B cell (primary cell): ENCODE measurements at regions not wholly inside any gene's neighbourhood (a gene's known extent, or its start where the extent isn't known, plus 50 kb on each side); places are given as distances from the start of the nearest gene placed in this dataset.

Experiments used
- ATAC-seq: fragments of 200-7000 bp; cut with Tn5 transposase; one replicate; pipeline ENCODE4 v1.10.0; 2021; ENCODE audit warnings: low read depth, mild to moderate bottlenecking, moderate number of reproducible peaks, moderate library complexity
- CTCF ChIA-PET: fragments of 350-600 bp; sonication (Branson Sonifier 250); formaldehyde crosslinking; loops from one replicate; lab custom pipeline; 2021; ENCODE audit warnings: antibody characterized with exemption, inconsistent platforms; lab: Charles Lee
- POLR2A ChIA-PET: fragments of 350-600 bp; sonication (Branson Sonifier 250); formaldehyde crosslinking; loops from one replicate; lab custom pipeline; 2021; ENCODE audit warnings: antibody characterized with exemption; lab: Charles Lee
- DNase-seq: peaks from one replicate; pipeline ENCODE4 v3.0.0; 2013
- H2AFZ ChIP-seq: 2 replicates; pipeline ENCODE4 v1.6.1; 2012; ENCODE audit warnings: mild to moderate bottlenecking, low read depth, low read length; ENCODE audit not compliant: insufficient read depth, poor library complexity, severe bottlenecking
- H3K27ac ChIP-seq, 2 donors: 1 replicate in 1 of 2; 2 replicates in 1 of 2; pipeline ENCODE4 v1.5.1; 2012 to 2013; ENCODE audit warnings: low read length in 2 of 2, mild to moderate bottlenecking in 2 of 2, moderate library complexity in 1 of 2
- H3K27me3 ChIP-seq, 4 experiments: fragments of 200-600 bp in 1 of 4; sonication (generic) in 1 of 4; replicated peaks in 1 of 4; 1 replicate in 2 of 4; 2 replicates in 2 of 4; pipeline versions ENCODE4 v1.6.1 to v1.7.0; 2013 to 2016; ENCODE audit warnings: low read length in 3 of 4, mild to moderate bottlenecking in 2 of 4, mixed read lengths in 1 of 4, moderate library complexity in 1 of 4; ENCODE audit not compliant: insufficient read depth in 4 of 4, control insufficient read depth in 3 of 4; ENCODE audit errors: control extremely low read depth in 1 of 4
- H3K36me3 ChIP-seq, 2 experiments: replicated peaks in 1 of 2; 1 replicate in 1 of 2; 2 replicates in 1 of 2; pipeline versions ENCODE4 v1.6.1 to v1.7.1; 2013; ENCODE audit warnings: low read length in 1 of 2; ENCODE audit not compliant: insufficient read depth in 2 of 2, control insufficient read depth in 1 of 2; ENCODE audit errors: control extremely low read depth in 1 of 2, extremely low read depth in 1 of 2
- H3K4me1 ChIP-seq, 2 donors: fragments of 200-600 bp in 1 of 2; sonication (generic) in 1 of 2; 1 replicate in 1 of 2; 2 replicates in 1 of 2; pipeline versions ENCODE4 v1.5.1 to v1.6.1; 2013 to 2017; ENCODE audit warnings: low read length in 2 of 2; ENCODE audit not compliant: control insufficient read depth in 2 of 2, insufficient read depth in 2 of 2
- H3K4me2 ChIP-seq: replicated peaks from 2 replicates; pipeline ENCODE3; 2012; ENCODE audit warnings: mild to moderate bottlenecking, low read depth, low read length; ENCODE audit not compliant: poor library complexity, severe bottlenecking
- H3K4me3 ChIP-seq, 5 experiments: fragments of 200-600 bp in 1 of 5; sonication (generic) in 1 of 5; 1 replicate in 3 of 5; 2 replicates in 2 of 5; pipeline versions ENCODE4 v1.5.1 to v1.7.0; 2011 to 2016; ENCODE audit warnings: low read length in 4 of 5, mild to moderate bottlenecking in 4 of 5, low read depth in 2 of 5, control low read depth in 1 of 5, moderate library complexity in 1 of 5; ENCODE audit not compliant: insufficient read depth in 1 of 5; ENCODE audit errors: control extremely low read depth in 1 of 5, extremely low read depth in 1 of 5
- H3K79me2 ChIP-seq: fragments of 200-600 bp; sonication (generic); one replicate; pipeline ENCODE4 v1.6.0; 2016; ENCODE audit warnings: low read length; ENCODE audit not compliant: control insufficient read depth, insufficient read depth
- H3K9ac ChIP-seq: fragments of 200-600 bp; sonication (generic); 2 replicates; pipeline ENCODE4 v1.6.1; 2017; ENCODE audit warnings: mild to moderate bottlenecking, low read length, moderate library complexity
- H3K9me3 ChIP-seq, 3 donors: one replicate each; pipeline versions ENCODE4 v1.6.1 to v1.7.1; 2013; ENCODE audit warnings: low read length in 2 of 3; ENCODE audit not compliant: control insufficient read depth in 2 of 3, insufficient read depth in 1 of 3; ENCODE audit errors: control extremely low read depth in 1 of 3
- H4K20me1 ChIP-seq: 2 replicates; pipeline ENCODE4 v1.6.0; 2012; ENCODE audit warnings: mild to moderate bottlenecking, low read length; ENCODE audit not compliant: insufficient read depth, control insufficient read depth, poor library complexity, severe bottlenecking
- H3K27ac Mint-ChIP-seq: one replicate; pipeline ENCODE4 v1.8.0; 2021; ENCODE audit warnings: mixed read lengths
- H3K27me3 Mint-ChIP-seq: one replicate; pipeline ENCODE4 v1.8.0; 2021; ENCODE audit warnings: mixed read lengths
- H3K4me1 Mint-ChIP-seq: one replicate; pipeline ENCODE4 v1.8.0; 2021; ENCODE audit warnings: mixed read lengths
- H3K4me3 Mint-ChIP-seq: one replicate; pipeline ENCODE4 v1.8.0; 2021; ENCODE audit warnings: mixed read lengths
- H3K9me3 Mint-ChIP-seq: one replicate; pipeline ENCODE4 v1.8.0; 2022; ENCODE audit warnings: mixed read lengths; ENCODE audit not compliant: insufficient read depth
- EZH2 ChIP-seq: IDR thresholded peaks from 2 replicates; pipeline ENCODE4 v1.6.1; 2012; ENCODE audit warnings: borderline replicate concordance, low read depth, mild to moderate bottlenecking, moderate library complexity, low read length; ENCODE audit not compliant: insufficient read depth, poor library complexity, severe bottlenecking
- WGBS: methylation state at CpG from one replicate; pipeline ENCODE4 v1.1.5; 2013; ENCODE audit warnings: missing lambda C conversion rate; ENCODE audit not compliant: insufficient coverage; 5-methylcytosine and 5-hydroxymethylcytosine counted together
- intact Hi-C: fragments of 100-400 bp; cut with micrococcal nuclease; formaldehyde crosslinking; loops from one replicate; pipeline ENCODE4 v1.10.0; 2022
- TF ChIP-seq, protein P1 (sequence below): fragments of 200-600 bp; IDR thresholded peaks from one replicate; pipeline ENCODE4 v1.8.0; 2022; ENCODE audit warnings: antibody characterized with exemption, mild to moderate bottlenecking

- ATAC-seq (no peak), DNase-seq (no peak)
- Histone ChIP-seq H3K4me3 (no peak overlapping the region), H3K4me1 (no peaks in the 10 kb centered on the region), H3K79me2 (no peaks in the 10 kb centered on the region), H3K9ac (no peak overlapping the region), H3K27ac (no peak overlapping the region), H3K36me3 (no peaks in the 10 kb centered on the region), H2AFZ (no peak overlapping the region), H3K4me2 (no peak overlapping the region), H4K20me1 (no peaks in the 10 kb centered on the region), H3K9me3 (no peaks in the 10 kb centered on the region), H3K27me3 (no peaks in the 10 kb centered on the region)
- 80% methylated on average over 1 of the region's 5 CpGs for WGBS
- CTCF ChIA-PET = no interaction called here
- Mint-ChIP-seq H3K9me3 (no peaks in the 10 kb centered on the region), H3K27ac (no peak overlapping the region), H3K4me3 (no peak overlapping the region), H3K27me3 (no peaks in the 10 kb centered on the region), H3K4me1 (no peaks in the 10 kb centered on the region)
- intact Hi-C loops = no loop called here
- POLR2A ChIA-PET = no interaction called here
- no peak for TF ChIP-seq EZH2
These were observed 741.2 kb upstream of the PCDH9 start for GRCh38 chr13:67971291-67971690.

DNA sequence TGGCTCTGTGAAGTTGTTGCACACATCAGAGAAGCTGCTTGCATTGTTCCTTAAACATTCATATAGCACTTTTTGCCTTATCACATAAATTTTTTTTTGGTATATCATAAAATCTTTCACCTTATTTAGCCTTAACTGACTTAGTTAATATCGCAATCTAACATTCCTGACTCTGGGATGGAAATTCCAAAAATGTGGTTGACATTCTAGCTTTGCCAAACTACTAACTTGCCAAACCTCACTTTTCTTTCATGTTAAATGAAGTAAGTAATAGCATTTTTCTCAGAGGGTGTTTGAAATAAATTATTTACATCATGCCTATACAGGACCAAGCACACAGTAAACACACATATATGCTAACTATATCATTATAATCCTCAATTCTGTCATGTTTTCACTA lies 736.9 kb upstream of the PCDH9 start:
- Mint-ChIP-seq H3K27ac (no peak overlapping the region), H3K4me1 (no peaks in the 10 kb centered on the region), H3K4me3 (no peak overlapping the region), H3K27me3 (no peaks in the 10 kb centered on the region), H3K9me3 (no peaks in the 10 kb centered on the region)
- ATAC-seq = no peak
- Histone ChIP-seq H3K27ac (no peak overlapping the region), H3K4me3 (no peak overlapping the region), H3K9ac (no peak overlapping the region), H3K4me1 (no peaks in the 10 kb centered on the region), H3K27me3 (no peaks in the 10 kb centered on the region), H3K79me2 (no peaks in the 10 kb centered on the region), H2AFZ (no peak overlapping the region), H3K36me3 (no peaks in the 10 kb centered on the region), H3K4me2 (no peak overlapping the region), H3K9me3 (no peaks in the 10 kb centered on the region), H4K20me1 (no peaks in the 10 kb centered on the region)
- ChIA-PET CTCF (no interaction called here), POLR2A (no interaction called here)
- TF ChIP-seq EZH2 = no peak
- TF ChIP-seq, protein P1, sequence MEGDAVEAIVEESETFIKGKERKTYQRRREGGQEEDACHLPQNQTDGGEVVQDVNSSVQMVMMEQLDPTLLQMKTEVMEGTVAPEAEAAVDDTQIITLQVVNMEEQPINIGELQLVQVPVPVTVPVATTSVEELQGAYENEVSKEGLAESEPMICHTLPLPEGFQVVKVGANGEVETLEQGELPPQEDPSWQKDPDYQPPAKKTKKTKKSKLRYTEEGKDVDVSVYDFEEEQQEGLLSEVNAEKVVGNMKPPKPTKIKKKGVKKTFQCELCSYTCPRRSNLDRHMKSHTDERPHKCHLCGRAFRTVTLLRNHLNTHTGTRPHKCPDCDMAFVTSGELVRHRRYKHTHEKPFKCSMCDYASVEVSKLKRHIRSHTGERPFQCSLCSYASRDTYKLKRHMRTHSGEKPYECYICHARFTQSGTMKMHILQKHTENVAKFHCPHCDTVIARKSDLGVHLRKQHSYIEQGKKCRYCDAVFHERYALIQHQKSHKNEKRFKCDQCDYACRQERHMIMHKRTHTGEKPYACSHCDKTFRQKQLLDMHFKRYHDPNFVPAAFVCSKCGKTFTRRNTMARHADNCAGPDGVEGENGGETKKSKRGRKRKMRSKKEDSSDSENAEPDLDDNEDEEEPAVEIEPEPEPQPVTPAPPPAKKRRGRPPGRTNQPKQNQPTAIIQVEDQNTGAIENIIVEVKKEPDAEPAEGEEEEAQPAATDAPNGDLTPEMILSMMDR = no peak
- DNase-seq = no peak
- WGBS = no CpG with 5 or more reads among the region's 1 CpG
- intact Hi-C loops = no loop called here
